B cell (primary cell): ENCODE measurements at regions not wholly inside any gene's neighbourhood (a gene's known extent, or its start where the extent isn't known, plus 50 kb on each side); places are given as distances from the start of the nearest gene placed in this dataset.

Experiments
- CTCF ChIP-seq: fragments of 200-600 bp; IDR thresholded peaks from one replicate; pipeline ENCODE4 v1.8.0; 2022; ENCODE audit warnings: antibody characterized with exemption, mild to moderate bottlenecking
- EZH2 ChIP-seq: IDR thresholded peaks from 2 replicates; pipeline ENCODE4 v1.6.1; 2012; ENCODE audit warnings: borderline replicate concordance, low read depth, mild to moderate bottlenecking, moderate library complexity, low read length; ENCODE audit not compliant: insufficient read depth, poor library complexity, severe bottlenecking

GRCh38 chr1:218034468-218034867, 250.6 kb upstream of the RRP15 start:
- TF ChIP-seq CTCF (no peak), EZH2 (no peak)
